Cardiac fibroblast (primary cell): ENCODE measurements at regions not wholly inside any gene's neighbourhood (a gene's known extent, or its start where the extent isn't known, plus 50 kb on each side); places are given as distances from the start of the nearest gene placed in this dataset.

ENCODE experiments used
- DNase-seq, 2 donors: peaks; one replicate each; pipeline versions ENCODE4 v3.0.0 to v3.0.0-alpha.2; 2010; ENCODE audit warnings: low read depth in 2 of 2
- H3K4me3 ChIP-seq, 2 donors: replicated peaks in 1 of 2; 1 replicate in 1 of 2; 2 replicates in 1 of 2; pipeline ENCODE4 v1.5.1; 2011; ENCODE audit warnings: low read depth in 2 of 2, low read length in 2 of 2, mild to moderate bottlenecking in 2 of 2, moderate library complexity in 1 of 2
- CTCF ChIP-seq: IDR thresholded peaks from one replicate; pipeline ENCODE4 v1.5.1; 2011; ENCODE audit warnings: low read depth, mild to moderate bottlenecking, low read length, inconsistent platforms

- TF ChIP-seq CTCF = no peak
- peak in 1 of 2 donors; percentile 57 for DNase-seq
- no peak overlapping the region for H3K4me3 ChIP-seq
Measured at GRCh38 chr2:145682546-145683157, 1162.7 kb upstream of the ZEB2 start.

DNA sequence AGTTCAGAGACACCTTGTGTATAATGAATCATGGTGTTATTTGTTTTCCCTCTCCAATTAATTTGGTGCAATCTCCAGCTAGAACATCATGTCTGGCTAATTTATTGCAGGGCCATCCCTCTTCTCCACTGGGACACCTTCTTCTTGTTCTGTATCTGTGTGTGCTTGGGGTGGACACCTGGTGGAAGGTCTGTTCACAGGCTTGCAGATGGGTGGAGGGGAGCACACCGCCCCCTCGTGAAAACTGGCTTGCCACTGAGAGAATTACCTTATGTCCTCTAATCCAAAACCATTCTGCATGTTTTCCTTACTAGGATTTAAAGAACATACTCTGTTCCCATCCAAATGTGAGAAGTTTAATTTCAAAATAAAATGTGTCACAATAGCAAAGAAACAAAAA lies 1160.4 kb upstream of the ZEB2 start:
- no peak for TF ChIP-seq CTCF
- DNase-seq = no peak
- H3K4me3 ChIP-seq = no peak overlapping the region

DNA sequence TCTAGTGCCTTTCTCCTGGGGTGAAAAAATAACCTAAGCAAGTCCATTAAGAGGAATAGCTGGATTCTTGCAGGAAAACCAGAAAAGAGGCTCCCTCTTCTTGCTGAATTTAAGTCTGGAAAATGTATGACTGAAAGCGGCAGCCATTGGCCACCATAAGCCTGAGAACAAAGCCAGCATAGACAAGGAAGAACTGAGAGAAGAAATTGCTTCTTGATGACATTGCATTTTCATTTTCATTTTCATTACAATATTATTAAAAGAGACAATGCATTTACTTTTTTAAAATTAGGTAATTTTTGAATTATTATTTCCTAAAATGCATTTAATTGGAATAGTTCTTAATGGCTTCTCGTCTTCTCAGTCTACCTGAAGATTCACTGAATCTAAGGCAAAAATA lies 1157.5 kb upstream of the ZEB2 start:
- TF ChIP-seq CTCF = no peak
- no peak for DNase-seq
- H3K4me3 ChIP-seq = no peak overlapping the region

DNA sequence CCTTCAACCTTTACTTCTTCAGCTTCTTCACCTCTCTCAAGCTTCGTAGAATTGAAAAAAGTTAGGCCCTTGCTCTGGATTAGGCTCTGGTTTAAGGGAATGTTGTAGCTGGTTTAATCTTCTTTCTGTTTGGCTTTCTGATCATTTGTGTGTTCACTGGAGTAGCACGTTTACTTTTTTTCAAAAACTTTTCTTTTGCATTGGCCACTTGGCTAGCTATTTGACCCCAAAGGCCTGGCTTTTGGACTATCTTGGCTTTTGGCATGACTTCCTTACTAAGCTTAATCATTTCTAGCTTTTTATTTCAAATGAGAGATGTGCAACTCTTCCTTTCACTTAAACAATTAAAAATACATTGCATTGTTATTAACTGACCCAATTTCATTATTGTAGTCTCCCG lies 1154.8 kb upstream of the ZEB2 start:
- TF ChIP-seq CTCF = no peak
- H3K4me3 ChIP-seq = no peak overlapping the region
- no peak for DNase-seq

GRCh38 chr2:145669301-145669700 lies 1149.4 kb upstream of the ZEB2 start:
- DNase-seq = no peak
- TF ChIP-seq CTCF = no peak
- no peak overlapping the region for H3K4me3 ChIP-seq

GRCh38 chr2:145666552-145666951 lies 1146.6 kb upstream of the ZEB2 start:
- no peak for DNase-seq
- no peak overlapping the region for H3K4me3 ChIP-seq
- TF ChIP-seq CTCF = no peak

- DNase-seq = no peak
- H3K4me3 ChIP-seq = no peak overlapping the region
- no peak for TF ChIP-seq CTCF
Measured at GRCh38 chr2:145657265-145657664, 1137.3 kb upstream of the ZEB2 start.
